Body of pancreas (tissue), 4 donors: ENCODE measurements at regions not wholly inside any gene's neighbourhood (a gene's known extent, or its start where the extent isn't known, plus 50 kb on each side); places are given as distances from the start of the nearest gene placed in this dataset.

ENCODE experiments used
- POLR2A ChIP-seq, 3 donors: fragments of 450-650 bp; IDR thresholded peaks; one replicate each; pipeline ENCODE4 v1.6.1; 2016; ENCODE audit warnings: antibody characterized with exemption in 3 of 3, mild to moderate bottlenecking in 2 of 3
- TF ChIP-seq, protein P1 (sequence below), 7 experiments: fragments of 450-650 bp in 4 of 7; fragments of 200-600 bp in 3 of 7; sonication (generic) in 3 of 7; IDR thresholded peaks; one replicate each; pipeline ENCODE4 v1.5.1; 2016 to 2019; ENCODE audit warnings: antibody characterized with exemption in 7 of 7

DNA sequence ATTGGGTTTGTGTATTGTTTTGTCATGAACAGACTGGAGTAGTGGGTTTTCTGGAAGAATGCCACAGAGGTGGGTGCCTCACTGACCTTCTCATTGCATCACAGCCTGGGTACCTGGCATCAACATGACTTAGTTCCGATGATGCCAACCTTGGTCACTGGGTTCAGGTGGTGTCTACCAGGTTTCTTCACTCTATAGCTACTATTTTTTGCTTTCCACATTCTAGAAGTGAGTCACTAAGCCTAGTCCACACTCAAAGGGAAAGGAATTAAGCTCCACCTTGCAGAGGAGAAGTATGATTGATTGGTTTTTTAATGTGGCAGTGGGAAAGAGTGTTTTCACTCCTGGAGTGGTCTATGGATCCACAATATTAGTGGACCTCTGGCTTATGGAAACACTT, 391.9 kb downstream of the DMRT2 start:
- TF ChIP-seq, protein P1, sequence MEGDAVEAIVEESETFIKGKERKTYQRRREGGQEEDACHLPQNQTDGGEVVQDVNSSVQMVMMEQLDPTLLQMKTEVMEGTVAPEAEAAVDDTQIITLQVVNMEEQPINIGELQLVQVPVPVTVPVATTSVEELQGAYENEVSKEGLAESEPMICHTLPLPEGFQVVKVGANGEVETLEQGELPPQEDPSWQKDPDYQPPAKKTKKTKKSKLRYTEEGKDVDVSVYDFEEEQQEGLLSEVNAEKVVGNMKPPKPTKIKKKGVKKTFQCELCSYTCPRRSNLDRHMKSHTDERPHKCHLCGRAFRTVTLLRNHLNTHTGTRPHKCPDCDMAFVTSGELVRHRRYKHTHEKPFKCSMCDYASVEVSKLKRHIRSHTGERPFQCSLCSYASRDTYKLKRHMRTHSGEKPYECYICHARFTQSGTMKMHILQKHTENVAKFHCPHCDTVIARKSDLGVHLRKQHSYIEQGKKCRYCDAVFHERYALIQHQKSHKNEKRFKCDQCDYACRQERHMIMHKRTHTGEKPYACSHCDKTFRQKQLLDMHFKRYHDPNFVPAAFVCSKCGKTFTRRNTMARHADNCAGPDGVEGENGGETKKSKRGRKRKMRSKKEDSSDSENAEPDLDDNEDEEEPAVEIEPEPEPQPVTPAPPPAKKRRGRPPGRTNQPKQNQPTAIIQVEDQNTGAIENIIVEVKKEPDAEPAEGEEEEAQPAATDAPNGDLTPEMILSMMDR (IDR thresholded peaks at IDR 0.05) = no peak
- no peak for TF ChIP-seq POLR2A (IDR thresholded peaks at IDR 0.05)
